ENCODE measurements at regions not wholly inside any gene's neighbourhood (a gene's known extent, or its start where the extent isn't known, plus 50 kb on each side); places are given as distances from the start of the nearest gene placed in this dataset.
"Not testable (repeated sequence)": the region's sequence is repeated elsewhere in the genome, so short reads cannot be mapped to it uniquely, and the experiment has no call there.

DNA sequence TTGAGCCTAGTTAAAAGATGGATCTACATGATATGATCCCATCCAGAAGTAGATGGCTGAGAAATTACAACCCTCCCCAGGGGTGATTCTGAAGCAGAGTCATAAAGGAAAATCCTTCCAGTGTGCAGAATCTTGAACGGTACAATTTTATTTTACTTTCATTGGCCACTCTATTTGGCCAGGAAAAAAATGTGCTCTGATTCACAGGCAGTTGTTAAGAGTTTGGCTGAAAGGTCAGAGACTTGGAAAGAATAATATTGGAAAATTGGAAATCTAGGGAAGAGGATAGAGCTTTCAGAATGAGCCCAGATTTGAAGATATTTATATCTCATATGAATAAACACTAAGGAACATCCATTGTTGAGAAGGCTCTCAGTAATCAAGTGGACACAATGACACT is 1299.3 kb upstream of the GJE1 start:
- no peak for DNase-seq (ENCODE audit: low read depth in 2 of 2)

DNA sequence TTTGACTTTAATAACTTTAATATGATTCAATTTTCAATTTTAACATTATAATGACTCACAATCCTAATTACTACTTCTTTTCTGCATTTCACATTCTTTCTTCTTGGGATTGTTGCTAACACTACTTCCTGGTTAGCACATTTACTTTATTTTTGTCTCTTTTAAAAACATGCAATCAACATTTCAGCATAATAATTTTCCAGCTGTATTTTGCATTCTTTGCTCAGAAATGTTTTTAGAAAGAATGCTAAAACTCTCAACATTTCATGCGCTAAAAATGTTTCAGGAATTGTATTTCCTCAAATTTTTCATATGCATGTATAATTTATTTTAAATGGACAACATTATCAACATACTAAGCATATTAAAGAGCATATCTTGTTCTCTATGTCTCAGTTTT is 1302.1 kb upstream of the GJE1 start:
- no peak for DNase-seq (ENCODE audit: low read depth in 2 of 2)

DNA sequence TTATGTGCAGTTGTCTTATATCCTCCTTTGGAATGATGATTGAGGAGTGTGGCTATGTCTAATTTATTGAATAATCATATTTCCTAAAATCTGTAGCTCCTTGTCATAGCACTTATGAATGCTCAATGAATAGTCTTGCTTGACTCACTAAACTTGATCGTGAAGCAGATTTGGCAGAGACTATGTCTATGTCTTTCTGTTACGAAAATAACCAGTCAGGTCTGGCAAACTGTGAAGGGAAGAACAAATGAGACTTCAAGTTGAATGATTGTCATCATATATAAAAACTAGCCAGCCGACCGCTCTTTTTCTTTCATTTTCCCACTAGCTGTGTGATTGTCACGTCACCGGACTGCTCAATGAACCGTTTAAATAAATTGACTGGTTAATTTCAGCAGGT is 1303.9 kb upstream of the GJE1 start:
- no peak for DNase-seq (ENCODE audit: low read depth in 2 of 2)

DNA sequence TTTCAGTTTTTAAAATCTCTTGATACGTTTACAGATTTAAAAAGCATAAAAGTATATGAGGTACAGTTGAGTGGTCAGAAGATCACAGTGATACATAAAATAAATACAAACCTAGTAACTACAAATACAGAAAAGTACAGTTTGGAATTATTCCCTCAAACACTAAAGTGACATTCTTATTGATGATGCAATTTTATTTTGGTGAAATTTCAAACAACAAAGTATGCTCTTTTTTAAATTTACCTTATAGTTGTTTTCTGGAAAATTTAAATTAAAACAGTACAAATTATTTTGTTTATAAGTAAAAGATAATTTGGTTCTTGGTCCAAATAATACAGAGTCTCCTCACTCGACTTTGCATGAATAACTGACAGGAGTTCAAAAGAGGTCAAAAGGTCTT is 1305.1 kb upstream of the GJE1 start:
- no peak for DNase-seq (ENCODE audit: low read depth in 2 of 2)

DNA sequence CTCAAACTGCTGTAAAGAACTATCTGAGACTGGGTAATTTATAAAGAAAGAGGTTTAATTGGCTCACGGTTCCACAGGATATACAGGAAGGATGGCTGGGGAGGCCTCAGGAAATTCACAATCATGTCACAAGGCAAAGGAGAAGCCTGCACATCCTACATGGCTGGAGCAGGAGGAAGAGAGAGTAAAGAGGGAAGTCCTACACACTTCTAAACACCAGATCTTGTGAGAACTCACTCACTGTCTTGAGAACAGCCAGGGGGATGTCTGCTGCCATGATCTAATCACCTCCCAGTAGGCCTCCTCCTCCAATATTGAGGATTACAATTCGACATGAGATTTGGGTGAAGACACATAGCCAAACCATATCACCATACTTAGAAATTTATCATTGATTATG is 1307.0 kb upstream of the GJE1 start:
- DNase-seq (ENCODE audit: low read depth in 2 of 2) = no peak

DNA sequence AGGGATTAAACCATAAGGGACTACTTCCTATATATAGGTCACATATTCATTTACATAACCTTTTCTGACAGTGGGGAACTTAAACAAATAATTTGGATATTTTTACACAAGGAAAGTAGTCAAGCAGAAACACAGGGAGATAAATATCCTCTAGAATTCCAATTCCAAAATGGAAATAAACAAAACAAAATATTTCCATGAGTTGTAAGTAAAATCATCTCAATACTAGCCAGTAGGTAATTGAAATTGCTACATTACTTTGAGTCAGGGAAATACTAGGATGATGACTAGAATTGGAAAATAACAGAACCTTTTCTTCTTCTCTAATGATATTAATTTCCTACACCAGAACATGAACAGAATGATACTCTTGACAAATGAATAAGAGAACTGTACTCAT is 1308.1 kb upstream of the GJE1 start:
- no peak for DNase-seq (ENCODE audit: low read depth in 2 of 2)

DNA sequence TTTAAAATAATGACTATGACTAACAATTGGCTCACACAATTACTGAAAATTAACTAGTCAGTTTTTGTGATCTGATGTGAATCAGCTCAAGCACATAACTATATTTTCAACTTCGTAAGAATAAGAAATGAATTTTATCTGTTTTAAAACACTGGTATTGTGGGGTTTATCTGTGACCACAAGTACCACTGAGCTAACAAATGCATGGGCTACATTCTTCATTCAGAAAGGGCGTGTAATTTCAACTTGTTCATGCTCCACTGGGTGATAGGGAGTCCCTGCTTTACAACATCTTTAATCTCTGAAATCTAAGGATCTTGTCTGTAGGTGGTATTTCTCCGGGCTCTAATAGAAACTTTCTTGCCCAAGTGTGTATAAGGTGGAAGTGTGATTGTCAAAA is 1311.5 kb upstream of the GJE1 start:
- DNase-seq (ENCODE audit: low read depth in 2 of 2) = no peak

DNA sequence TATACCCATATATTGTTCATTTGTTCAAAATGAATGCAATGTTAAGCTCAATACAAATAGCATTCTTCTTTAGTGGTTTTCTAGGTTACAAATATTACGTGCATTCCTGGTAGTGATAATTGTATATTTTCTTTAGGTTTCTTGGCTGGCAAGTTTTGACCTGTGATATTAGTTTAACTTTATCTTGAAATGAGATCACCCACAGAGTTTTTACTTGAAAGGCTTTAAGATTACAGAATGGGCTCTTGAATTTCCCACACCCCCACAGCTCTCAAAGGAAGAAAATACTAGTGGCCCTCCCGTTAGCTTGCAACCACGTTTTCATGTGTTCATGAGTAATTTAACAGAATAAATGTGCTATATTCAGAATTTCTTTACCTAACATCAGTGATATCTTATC is 1315.5 kb upstream of the GJE1 start:
- DNase-seq (ENCODE audit: low read depth in 2 of 2) = no peak

DNA sequence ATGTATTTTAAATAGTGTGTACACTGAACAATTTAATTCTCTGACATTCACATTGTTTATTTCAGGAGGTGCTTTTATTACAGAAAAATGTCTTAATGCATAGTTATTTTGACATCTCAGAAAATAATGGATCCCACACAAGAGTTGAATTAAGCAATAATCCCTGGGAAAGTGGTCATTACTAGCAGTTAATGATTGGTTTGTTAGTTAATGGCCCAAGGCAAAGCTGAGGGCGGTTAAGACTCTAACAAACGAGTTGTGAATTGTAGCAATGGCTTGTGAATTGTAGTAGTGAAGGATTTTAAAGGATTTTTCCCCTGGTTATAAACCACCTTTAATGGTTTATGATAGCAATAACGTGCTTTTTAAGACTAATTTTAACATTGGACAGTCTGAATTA is 1316.0 kb upstream of the GJE1 start:
- no peak for DNase-seq (ENCODE audit: low read depth in 2 of 2)

DNA sequence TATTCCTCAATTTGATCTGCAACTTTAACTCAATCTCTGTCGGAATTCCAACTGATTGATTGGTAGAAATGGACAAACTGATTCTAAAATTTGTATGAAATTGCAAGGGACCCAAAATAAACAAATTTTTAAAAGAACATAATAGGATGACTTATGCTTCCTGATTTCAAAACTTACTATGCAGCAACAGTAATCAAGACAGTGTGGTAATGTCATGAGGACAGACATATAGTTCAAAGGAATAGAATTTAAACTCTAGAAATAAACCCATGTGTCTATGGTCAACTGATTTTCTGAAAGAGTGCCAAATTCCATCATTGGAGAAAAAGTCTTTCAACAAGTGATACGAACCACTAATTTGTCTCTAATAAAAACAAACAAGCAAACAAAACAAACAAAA is 1320.1 kb upstream of the GJE1 start:
- DNase-seq (ENCODE audit: low read depth in 2 of 2) = no peak

DNA sequence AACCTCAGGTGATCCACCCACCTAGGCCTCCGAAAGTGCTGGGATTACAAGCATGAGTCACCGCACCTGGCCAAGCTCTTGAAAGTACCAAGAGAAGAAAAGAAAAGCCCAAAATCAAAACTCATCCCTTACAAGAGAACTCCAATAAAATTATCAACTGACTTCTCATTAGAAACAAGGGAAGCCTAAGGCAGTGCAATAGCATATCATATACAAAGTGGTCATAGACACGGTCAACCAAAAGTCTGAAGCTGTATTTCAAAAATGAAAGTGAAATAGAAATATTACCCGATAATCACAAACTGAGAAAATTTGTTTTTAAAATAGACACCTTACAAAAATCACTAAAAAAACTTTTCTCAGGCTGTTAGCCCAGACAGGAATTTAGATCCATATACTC is 1321.1 kb upstream of the GJE1 start:
- no peak for DNase-seq (ENCODE audit: low read depth in 2 of 2)

DNA sequence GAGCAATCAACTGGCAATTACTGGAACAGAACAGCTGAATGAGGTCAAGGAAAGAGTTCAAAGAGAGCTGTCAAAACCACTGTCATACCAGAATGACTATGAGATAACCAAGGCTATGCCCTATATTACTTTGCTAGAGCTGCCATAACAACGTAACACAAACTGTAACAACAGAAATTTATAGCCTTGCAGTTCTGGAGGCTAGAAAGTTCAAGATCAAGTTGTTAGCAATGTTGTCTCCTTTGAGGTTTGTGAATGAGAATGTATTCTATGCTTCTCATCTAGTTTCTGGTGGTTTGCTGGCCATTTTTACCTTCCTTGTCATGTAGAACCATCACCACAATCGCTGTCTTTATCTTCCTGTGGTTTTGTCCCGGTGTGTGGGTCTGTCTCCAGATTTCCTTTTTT is 1323.0 kb upstream of the GJE1 start:
- DNase-seq (ENCODE audit: low read depth in 2 of 2) = no peak

DNA sequence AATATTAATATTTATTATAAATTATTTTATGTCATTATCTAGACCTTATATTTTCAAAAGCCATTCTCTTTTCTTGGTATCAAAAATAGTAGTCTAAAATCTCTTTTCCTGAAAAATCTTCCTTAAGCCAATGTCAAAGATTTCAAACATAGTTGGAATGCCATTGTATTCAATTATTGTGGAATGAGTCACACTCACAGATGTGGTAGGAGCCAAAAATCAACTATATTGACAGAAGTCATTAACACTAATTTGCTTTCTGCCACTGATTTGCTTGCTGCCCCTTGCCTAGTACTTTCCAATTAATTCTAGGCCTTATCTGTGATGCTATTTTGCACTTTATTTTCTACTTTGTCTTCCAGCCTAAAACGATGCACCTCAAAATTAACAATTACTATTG is 1326.3 kb upstream of the GJE1 start:
- DNase-seq (ENCODE audit: low read depth in 2 of 2) = no peak

DNA sequence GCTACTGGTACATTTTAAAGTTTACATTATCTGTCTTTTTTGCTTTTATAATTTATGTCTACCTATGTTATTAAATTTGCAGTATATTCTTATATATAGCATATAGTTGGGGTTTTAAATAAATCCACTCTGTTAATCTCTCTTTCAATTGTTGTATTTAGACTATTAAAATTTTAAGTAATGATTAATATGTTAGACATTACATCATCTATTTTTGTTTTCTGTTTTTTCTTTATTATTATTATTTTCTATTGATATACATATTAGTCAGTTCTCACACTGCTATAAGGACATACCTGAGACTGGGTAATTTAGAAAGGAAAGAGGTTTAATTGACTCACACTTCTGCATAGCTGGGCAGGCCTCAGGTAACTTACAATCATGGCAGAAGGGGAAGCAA is 1338.2 kb upstream of the GJE1 start:
- no peak for DNase-seq (ENCODE audit: low read depth in 2 of 2)

DNA sequence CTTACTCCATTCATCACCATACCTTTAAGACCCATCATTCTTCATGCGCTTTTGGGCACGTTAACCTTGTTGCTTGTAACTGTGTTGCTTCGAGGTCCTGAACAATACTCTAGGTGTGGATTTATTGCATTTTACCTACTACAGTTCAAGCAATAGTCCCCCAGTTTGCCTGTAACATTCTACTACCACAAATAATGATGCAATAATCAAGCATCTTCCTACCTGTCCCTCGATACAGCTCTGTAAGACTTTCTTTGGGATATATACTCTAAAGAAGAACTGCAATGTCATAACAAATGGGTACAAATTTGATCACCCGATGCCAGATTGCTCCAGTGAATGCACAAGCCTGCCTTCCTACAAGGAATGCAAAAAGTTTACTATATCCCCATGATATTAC is 1342.6 kb upstream of the GJE1 start:
- DNase-seq (ENCODE audit: low read depth in 2 of 2) = no peak

DNA sequence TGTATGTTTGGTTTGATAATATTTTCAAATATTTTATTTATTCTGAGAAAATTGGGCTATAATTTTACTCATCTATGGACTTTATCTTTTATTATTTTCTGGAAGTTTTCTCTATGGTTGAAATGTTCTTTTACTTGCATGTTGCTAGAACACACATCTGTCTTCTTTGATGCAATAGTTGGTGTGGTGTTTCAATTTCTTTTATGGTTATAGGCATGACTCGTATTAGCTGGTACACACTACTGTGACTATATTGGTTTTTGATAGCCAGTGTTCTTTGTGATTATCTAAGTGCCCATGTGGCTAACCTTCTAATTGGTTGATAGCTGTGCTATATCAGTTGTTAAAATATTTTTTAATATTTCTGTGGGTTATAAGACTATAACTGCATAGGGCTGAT is 1343.3 kb upstream of the GJE1 start:
- DNase-seq (ENCODE audit: low read depth in 2 of 2) = no peak

DNA sequence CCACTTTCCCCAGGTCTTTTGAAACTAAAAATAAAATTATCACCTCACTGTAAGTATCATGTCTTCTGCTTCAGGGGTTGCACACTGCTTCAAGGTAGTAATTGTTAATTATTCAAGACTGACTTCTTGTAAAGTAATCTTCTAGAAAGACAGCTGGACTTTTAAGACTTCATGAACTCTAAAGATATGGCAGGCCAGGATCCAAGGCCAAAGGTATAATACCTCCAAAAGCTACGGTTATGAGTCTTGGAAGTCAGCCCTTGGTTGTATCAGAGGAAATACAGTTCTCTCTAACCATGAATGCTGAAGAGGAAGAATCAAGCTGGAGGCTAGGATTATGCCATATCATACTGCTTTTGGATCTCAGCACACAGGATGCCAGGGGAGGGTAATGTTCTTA is 1346.8 kb upstream of the GJE1 start:
- DNase-seq (ENCODE audit: low read depth in 2 of 2) = no peak

DNA sequence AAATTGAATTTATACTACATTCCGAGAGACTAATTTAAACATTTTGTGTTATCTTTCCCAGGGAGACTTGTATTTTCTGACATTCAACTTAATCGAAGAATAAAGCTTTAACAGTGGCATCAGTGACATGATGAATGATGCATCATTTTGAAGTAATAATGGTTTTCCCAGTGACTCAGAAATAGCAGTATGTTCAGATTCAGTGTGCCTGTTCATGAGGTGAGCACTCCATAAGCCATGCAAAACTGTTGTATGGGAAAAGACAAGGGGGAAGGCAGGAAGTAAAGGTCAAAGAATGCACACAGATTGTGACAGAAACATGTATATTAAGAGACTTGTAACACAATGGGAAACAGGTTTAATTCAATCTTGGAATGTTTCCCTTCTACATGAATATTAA is 1348.2 kb upstream of the GJE1 start:
- no peak for DNase-seq (ENCODE audit: low read depth in 2 of 2)

DNA sequence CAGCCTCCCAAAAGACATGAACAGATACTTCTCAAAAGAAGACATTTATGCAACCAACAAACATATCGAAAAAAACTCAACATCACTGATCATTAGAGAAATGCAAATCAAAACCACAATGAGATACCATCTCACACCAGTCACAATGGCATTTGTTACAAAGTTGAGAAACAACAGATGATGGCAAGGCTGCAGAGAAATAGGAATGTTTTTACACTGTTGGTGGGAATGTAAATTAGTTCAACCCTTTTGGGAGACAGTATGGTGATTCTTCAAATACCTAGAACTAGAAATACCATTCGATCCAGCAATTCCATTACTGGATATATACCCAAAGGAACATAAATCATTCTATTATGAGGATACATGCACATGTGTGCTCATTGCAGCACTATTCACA is 1349.2 kb upstream of the GJE1 start:
- DNase-seq (ENCODE audit: low read depth in 2 of 2) = not testable (repeated sequence)

DNA sequence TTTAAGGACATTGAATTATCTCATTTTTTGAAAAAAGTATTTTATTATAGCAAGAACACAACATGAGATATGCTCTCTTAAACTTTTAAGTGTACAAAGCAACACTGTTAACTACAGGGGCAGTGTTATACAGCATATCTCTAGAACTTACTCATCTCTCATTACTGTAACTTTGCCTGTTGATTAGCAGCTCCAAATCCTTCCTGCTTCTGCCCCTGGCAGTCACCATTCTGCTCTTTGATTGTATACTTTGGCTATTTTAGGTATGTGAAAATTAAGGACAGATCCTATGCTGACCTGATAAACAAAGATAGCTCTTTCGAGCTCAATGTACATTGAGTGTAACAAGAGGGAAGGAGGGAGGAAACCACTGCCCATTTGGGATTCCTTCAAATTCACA is 1349.8 kb upstream of the GJE1 start:
- DNase-seq (ENCODE audit: low read depth in 2 of 2) = no peak

DNA sequence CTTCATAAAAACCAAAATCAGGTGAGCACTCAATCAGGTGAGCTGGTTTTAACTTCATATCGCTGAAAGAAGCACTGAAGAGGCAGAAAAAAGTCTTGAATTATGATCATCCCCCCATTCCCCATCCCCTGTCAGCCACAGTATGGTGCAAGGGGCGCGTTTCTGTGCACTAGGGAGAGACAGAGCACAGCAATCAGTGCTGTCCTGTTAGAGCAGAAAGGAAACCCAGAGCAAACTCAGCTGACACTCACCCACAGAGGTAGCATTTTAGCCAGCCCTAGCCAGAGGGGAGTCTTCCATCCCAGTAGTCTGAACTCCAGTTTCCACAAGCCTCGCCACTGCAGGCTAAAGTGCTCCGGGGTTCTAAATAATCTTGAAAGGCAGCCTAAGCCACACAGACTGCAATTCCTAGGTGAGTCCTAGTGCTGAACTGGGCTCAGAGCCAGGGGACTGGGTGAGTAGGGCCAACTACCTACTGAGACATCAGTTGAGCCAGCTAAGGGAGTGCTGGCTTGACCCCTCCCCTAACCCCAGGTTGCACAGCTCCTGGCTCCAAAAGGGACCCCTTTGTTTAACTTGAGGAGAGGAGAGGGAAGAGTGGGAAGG is 1352.6 kb upstream of the GJE1 start:
- DNase-seq (ENCODE audit: low read depth in 2 of 2) = no peak

DNA sequence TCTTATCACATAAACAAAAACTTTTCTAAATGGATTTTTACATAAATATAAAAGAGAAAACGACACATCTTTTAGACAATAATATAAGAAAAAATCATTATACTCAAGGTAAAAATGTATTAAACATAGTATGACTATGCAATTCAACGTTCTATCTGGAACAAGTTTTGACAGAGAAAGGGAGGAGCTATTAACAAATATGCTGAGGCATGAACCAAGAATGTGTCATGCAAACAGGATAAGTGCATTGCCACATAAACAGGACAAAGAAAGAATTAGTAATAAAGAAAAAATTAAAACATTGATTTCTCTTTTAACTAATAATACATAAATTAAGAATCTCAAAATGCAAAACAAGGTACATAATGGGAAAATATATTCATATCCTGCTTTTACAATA is 1353.4 kb upstream of the GJE1 start:
- no peak for DNase-seq (ENCODE audit: low read depth in 2 of 2)

DNA sequence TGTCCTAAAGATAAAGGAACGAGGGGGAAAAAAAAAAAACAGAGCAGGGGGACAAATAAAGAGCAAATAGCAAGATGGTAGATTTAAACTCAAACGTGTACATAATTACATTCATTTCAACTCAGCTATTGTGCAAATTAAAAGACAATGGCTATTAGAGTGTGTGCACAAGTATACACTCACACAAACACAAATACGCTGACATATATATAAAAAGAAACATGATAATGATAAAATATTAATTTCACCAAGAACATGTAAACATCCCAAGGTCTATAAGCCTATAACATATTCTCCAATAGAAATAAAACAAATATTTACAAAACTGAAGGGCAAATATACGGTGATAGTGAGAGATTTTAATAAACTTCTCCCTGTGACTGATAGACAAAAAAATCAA is 1354.9 kb upstream of the GJE1 start:
- DNase-seq (ENCODE audit: low read depth in 2 of 2) = no peak

DNA sequence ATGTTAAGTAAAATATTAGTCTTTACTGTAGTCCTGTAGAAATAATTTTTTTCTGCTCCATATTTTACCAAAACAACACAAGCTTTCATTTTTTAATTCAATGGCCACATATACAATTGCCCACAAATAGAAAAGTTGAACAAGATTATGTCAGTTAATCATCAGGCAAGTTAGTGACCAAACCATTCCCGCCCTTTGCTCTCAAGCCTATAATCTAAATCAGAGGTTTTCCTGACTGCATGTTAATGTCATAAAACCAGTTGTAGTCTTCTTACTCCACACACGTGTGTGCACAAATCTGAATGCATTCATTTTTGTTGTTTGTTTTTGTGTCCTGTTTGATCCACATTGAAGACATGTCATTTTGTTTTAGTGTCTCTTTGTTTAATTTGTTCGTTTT is 1357.7 kb upstream of the GJE1 start:
- no peak for DNase-seq (ENCODE audit: low read depth in 2 of 2)

DNA sequence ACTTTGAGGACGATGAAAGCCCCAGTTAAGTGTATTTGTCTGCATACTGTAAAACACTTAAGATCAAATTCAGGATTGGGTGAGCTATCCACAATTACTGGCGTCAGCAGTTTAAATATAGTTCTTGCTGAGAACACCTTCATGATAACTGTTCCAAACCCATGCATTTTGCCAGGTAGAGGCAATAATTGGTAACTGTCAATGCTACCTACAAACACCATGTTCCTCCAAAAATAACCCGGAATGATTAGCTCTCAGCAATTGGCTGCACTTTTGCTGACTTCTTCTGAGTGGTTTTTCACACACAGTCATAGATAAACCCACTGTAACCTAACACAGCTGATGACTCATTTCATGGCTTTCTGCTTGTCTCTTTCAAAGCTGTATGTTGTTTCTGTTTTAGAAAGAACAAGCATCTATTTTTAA is 1358.6 kb upstream of the GJE1 start:
- no peak for DNase-seq (ENCODE audit: low read depth in 2 of 2)

Data from stimulated activated CD8-positive, alpha-beta memory T cell treated with anti-CD3 and anti-CD28 coated beads, Interleukin-7, amount 100 ng/mL, for 4 hours (primary cell).